OCI-LY1 (cell line): ENCODE measurements at regions not wholly inside any gene's neighbourhood (a gene's known extent, or its start where the extent isn't known, plus 50 kb on each side); places are given as distances from the start of the nearest gene placed in this dataset.

Experiments
- H2AFZ ChIP-seq: fragments of 200-600 bp; sonication (generic), shearing (Covaris generic); 2 replicates; pipeline ENCODE4 v1.6.0; 2014; ENCODE audit warnings: antibody characterized with exemption, mild to moderate bottlenecking, low read length
- H3F3A ChIP-seq: fragments of 200-600 bp; sonication (generic), shearing (Covaris generic); 2 replicates; pipeline ENCODE4 v1.6.0; 2014; ENCODE audit warnings: mild to moderate bottlenecking, antibody characterized with exemption, low read length, moderate library complexity; ENCODE audit not compliant: insufficient read depth
- H3K27ac ChIP-seq: fragments of 200-600 bp; sonication (generic); 2 replicates; pipeline ENCODE4 v1.5.1; 2014; ENCODE audit warnings: low read length, mixed run types, mild to moderate bottlenecking, low read depth; ENCODE audit not compliant: poor library complexity, severe bottlenecking
- H3K27me3 ChIP-seq: fragments of 200-600 bp; sonication (generic); 2 replicates; pipeline ENCODE4 v1.6.0; 2014; ENCODE audit warnings: antibody characterized with exemption, mild to moderate bottlenecking, low read length, moderate library complexity; ENCODE audit not compliant: insufficient read depth
- H3K36me3 ChIP-seq: fragments of 200-600 bp; sonication (generic); 2 replicates; pipeline ENCODE4 v1.6.1; 2014; ENCODE audit warnings: mild to moderate bottlenecking, antibody characterized with exemption, low read length, moderate library complexity, mixed read lengths; ENCODE audit not compliant: insufficient read depth
- H3K4me1 ChIP-seq: fragments of 200-600 bp; sonication (generic); 2 replicates; pipeline ENCODE4 v1.5.1; 2014; ENCODE audit warnings: mild to moderate bottlenecking, low read length, moderate library complexity; ENCODE audit not compliant: insufficient read depth, severe bottlenecking
- H3K4me2 ChIP-seq: fragments of 200-600 bp; sonication (generic), shearing (Covaris generic); 2 replicates; pipeline ENCODE4 v1.6.1; 2014; ENCODE audit warnings: low read length
- H3K4me3 ChIP-seq: fragments of 200-600 bp; sonication (generic); 2 replicates; pipeline ENCODE4 v1.5.1; 2014; ENCODE audit warnings: low read length, low read depth, mild to moderate bottlenecking, mixed read lengths; ENCODE audit not compliant: poor library complexity, severe bottlenecking
- H3K79me2 ChIP-seq: fragments of 200-600 bp; shearing (Covaris generic); 2 replicates; pipeline ENCODE4 v1.6.1; 2016; ENCODE audit warnings: mixed run types, low read length, mixed read lengths; ENCODE audit not compliant: insufficient read depth
- H3K9ac ChIP-seq: fragments of 200-600 bp; sonication (generic), shearing (Covaris generic); 2 replicates; pipeline ENCODE4 v1.6.1; 2014; ENCODE audit warnings: mild to moderate bottlenecking, low read length, mixed read lengths
- H3K9me2 ChIP-seq: fragments of 200-600 bp; sonication (generic), shearing (Covaris generic); 2 replicates; pipeline ENCODE4 v1.6.1; 2014; ENCODE audit warnings: low read depth, mild to moderate bottlenecking, low read length, mixed read lengths
- H3K9me3 ChIP-seq: fragments of 200-600 bp; shearing (Covaris generic); 2 replicates; pipeline ENCODE4 v1.6.1; 2014; ENCODE audit warnings: low read length, mixed read lengths
- H4K20me1 ChIP-seq: fragments of 200-600 bp; sonication (generic), shearing (Covaris generic); 2 replicates; pipeline ENCODE4 v1.6.0; 2016; ENCODE audit warnings: mild to moderate bottlenecking, low read length; ENCODE audit not compliant: insufficient read depth
- EZH2 ChIP-seq: fragments of 200-600 bp; sonication (generic), shearing (Covaris generic); IDR thresholded peaks from 2 replicates; pipeline ENCODE4 v1.8.0; 2017; ENCODE audit warnings: borderline replicate concordance, mixed run types, mild to moderate bottlenecking, antibody characterized with exemption, low read length, moderate library complexity, mixed read lengths
- TF ChIP-seq, protein P1 (sequence below): fragments of 200-600 bp; sonication (generic), shearing (Covaris generic); IDR thresholded peaks from 2 replicates; pipeline ENCODE4 v1.5.1; 2017; ENCODE audit warnings: mild to moderate bottlenecking, antibody characterized with exemption, low read length, moderate library complexity, mixed read lengths

DNA sequence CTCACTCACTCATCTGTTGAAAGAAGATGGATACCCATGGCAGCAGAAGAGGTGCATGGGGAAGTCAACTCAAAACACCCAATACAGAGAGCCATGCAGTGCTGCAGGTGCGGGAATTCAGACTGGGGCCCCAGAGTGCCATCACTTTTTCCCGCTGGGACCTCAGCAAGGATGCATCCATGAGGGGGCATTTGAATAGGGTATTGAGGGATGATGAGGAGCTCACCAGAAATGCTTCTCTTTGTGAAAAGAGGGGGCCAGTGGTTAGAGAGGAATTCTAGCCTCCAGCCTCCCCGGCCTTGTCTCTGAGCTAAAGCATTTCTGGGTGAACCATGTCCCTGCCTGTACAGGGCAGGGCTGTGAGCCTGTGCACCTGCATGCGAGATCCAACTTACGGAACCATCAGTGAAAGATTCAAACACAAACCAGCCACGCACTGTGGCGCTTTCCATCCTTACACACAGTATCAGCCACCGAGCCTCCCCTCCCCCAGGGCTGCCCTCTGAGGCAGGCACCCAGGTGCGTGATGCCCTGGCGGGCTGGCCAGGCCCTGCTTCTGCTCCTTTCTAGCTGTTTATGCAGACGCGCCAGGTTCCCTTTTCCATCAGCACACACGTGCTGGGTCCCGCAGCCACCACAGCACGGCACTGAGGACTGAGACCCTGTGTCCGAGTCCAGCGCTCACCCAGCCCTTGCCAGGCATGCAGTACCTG lies 1177.2 kb downstream of the BRD1 start:
- no peaks in the 10 kb centered on the region for H3K79me2 ChIP-seq
- no peaks in the 10 kb centered on the region for H3K36me3 ChIP-seq
- H3F3A ChIP-seq: no peaks in the 10 kb centered on the region
- H3K4me2 ChIP-seq: no peak overlapping the region
- H3K4me3 ChIP-seq: no peak overlapping the region
- TF ChIP-seq EZH2: no peak
- TF ChIP-seq, protein P1, sequence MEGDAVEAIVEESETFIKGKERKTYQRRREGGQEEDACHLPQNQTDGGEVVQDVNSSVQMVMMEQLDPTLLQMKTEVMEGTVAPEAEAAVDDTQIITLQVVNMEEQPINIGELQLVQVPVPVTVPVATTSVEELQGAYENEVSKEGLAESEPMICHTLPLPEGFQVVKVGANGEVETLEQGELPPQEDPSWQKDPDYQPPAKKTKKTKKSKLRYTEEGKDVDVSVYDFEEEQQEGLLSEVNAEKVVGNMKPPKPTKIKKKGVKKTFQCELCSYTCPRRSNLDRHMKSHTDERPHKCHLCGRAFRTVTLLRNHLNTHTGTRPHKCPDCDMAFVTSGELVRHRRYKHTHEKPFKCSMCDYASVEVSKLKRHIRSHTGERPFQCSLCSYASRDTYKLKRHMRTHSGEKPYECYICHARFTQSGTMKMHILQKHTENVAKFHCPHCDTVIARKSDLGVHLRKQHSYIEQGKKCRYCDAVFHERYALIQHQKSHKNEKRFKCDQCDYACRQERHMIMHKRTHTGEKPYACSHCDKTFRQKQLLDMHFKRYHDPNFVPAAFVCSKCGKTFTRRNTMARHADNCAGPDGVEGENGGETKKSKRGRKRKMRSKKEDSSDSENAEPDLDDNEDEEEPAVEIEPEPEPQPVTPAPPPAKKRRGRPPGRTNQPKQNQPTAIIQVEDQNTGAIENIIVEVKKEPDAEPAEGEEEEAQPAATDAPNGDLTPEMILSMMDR: no peak
- H4K20me1 ChIP-seq: no peaks in the 10 kb centered on the region
- H3K9ac ChIP-seq: no peak overlapping the region
- no peaks in the 10 kb centered on the region for H3K9me3 ChIP-seq
- H3K4me1 ChIP-seq: no peaks in the 10 kb centered on the region
- no peaks in the 10 kb centered on the region for H3K9me2 ChIP-seq
- no peak overlapping the region for H2AFZ ChIP-seq
- no peak overlapping the region for H3K27ac ChIP-seq
- H3K27me3 ChIP-seq: no peaks in the 10 kb centered on the region

DNA sequence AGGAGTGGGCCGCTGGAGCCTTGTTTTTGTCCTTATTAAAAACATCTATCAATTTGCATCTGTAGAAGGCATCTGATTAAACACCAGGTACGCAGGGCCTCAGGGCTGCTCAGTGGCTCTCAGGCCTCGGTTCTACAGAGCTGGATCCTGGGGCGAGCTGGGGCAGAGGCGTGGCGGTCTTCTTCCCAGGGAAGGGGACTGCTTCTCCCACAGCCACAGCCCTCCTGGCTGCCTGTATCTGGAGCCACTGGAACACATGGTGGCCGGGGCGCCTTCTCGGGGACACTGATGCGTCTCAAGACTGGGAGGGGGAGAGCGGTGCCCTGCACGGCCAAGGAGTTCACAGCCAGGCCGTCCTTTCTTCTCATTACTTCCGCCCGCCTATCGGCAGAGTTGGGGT lies 1178.2 kb downstream of the BRD1 start:
- H3K9me3 ChIP-seq: no peaks in the 10 kb centered on the region
- no peaks in the 10 kb centered on the region for H3K36me3 ChIP-seq
- no peaks in the 10 kb centered on the region for H3F3A ChIP-seq
- no peak overlapping the region for H3K9ac ChIP-seq
- no peaks in the 10 kb centered on the region for H3K9me2 ChIP-seq
- H3K27me3 ChIP-seq: no peaks in the 10 kb centered on the region
- H3K79me2 ChIP-seq: no peaks in the 10 kb centered on the region
- no peaks in the 10 kb centered on the region for H3K4me1 ChIP-seq
- no peaks in the 10 kb centered on the region for H4K20me1 ChIP-seq
- no peak overlapping the region for H3K4me2 ChIP-seq
- no peak overlapping the region for H3K4me3 ChIP-seq
- no peak overlapping the region for H3K27ac ChIP-seq
- no peak overlapping the region for H2AFZ ChIP-seq
- no peak for TF ChIP-seq EZH2
- TF ChIP-seq, protein P1: no peak

DNA sequence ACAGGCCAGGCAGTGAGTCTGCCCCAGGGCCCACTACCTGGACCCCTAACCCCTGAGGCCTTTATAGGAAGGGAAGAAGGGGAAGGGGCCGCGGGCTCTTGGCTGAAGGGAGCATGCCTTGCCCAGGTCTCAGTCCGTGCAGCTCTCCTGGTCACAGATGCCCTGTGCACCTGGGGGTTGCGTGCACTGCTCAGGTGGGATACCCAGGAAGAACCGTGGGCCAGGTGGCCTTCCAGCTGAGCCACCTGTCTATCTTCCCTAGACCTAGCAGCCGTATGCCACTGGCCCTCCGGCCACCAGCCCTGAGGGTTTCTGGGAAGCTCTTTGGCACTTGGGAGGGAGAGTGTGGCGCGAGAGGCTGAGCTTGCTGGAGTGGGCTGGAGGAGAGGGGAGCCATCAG lies 1178.6 kb downstream of the BRD1 start:
- Histone ChIP-seq H3F3A (no peaks in the 10 kb centered on the region), H3K27ac (no peak overlapping the region), H2AFZ (no peak overlapping the region), H3K9ac (no peak overlapping the region), H3K79me2 (no peaks in the 10 kb centered on the region), H3K9me2 (no peaks in the 10 kb centered on the region), H3K4me3 (no peak overlapping the region), H4K20me1 (no peaks in the 10 kb centered on the region), H3K9me3 (no peaks in the 10 kb centered on the region), H3K36me3 (no peaks in the 10 kb centered on the region), H3K4me2 (no peak overlapping the region), H3K4me1 (no peaks in the 10 kb centered on the region), H3K27me3 (no peaks in the 10 kb centered on the region)
- TF ChIP-seq, protein P1: no peak
- no peak for TF ChIP-seq EZH2
